Adrenal gland (tissue), 9 donors: ENCODE measurements at regions not wholly inside any gene's neighbourhood (a gene's known extent, or its start where the extent isn't known, plus 50 kb on each side); places are given as distances from the start of the nearest gene placed in this dataset.
"Not testable (repeated sequence)": the region's sequence is repeated elsewhere in the genome, so short reads cannot be mapped to it uniquely, and the experiment has no call there.

ENCODE experiments used
- DNase-seq, 7 donors: peaks; one replicate each; pipeline ENCODE4 v3.0.0-alpha.2; 2019 to 2020
- H3K27ac ChIP-seq, 5 donors: fragments of 200-600 bp; sonication (generic) in 4 of 5; 1 replicate in 3 of 5; 2 replicates in 2 of 5; pipeline versions ENCODE4 v1.5.1 to v1.8.0; 2016 to 2020; ENCODE audit warnings: mild to moderate bottlenecking in 1 of 5
- H3K27me3 ChIP-seq: fragments of 200-600 bp; 2 replicates; pipeline ENCODE4 v1.8.0; 2021
- H3K36me3 ChIP-seq, 2 donors: fragments of 200-600 bp; replicated peaks in 1 of 2; 1 replicate in 1 of 2; 2 replicates in 1 of 2; pipeline versions ENCODE4 v1.5.1 to v1.8.0; 2018 to 2022
- H3K4me1 ChIP-seq, 2 donors: fragments of 200-600 bp; replicated peaks in 1 of 2; 1 replicate in 1 of 2; 2 replicates in 1 of 2; pipeline versions ENCODE4 v1.5.1 to v1.8.0; 2018 to 2021
- H3K4me3 ChIP-seq, 4 donors: fragments of 200-600 bp; sonication (generic) in 3 of 4; one replicate each; pipeline ENCODE4 v1.5.1; 2016 to 2018
- H3K9me3 ChIP-seq, 3 donors: fragments of 200-600 bp; sonication (generic) in 1 of 3; replicated peaks in 1 of 3; 1 replicate in 2 of 3; 2 replicates in 1 of 3; pipeline versions ENCODE4 v1.5.1 to v1.8.0; 2016 to 2021
- CTCF ChIP-seq, 6 experiments: fragments of 450-650 bp in 4 of 6; fragments of 200-600 bp in 2 of 6; sonication (generic) in 1 of 6; IDR thresholded peaks; 1 replicate in 5 of 6; 2 replicates in 1 of 6; pipeline versions ENCODE4 v1.5.1 to v1.8.0; 2016 to 2021; ENCODE audit warnings: antibody characterized with exemption in 6 of 6, mild to moderate bottlenecking in 2 of 6, moderate library complexity in 1 of 6
- POLR2A ChIP-seq, 2 donors: fragments of 450-650 bp; IDR thresholded peaks; one replicate each; pipeline ENCODE4 v1.6.1; 2017; ENCODE audit warnings: antibody characterized with exemption in 2 of 2, mild to moderate bottlenecking in 2 of 2, moderate library complexity in 1 of 2
- WGBS, 4 donors: extraction: QIAGEN DNeasy Blood & Tissue Kit in 2 of 4; methylation state at CpG; one replicate each; pipeline versions ENCODE4 v1.1.5 to v1.1.7; 2013 to 2017; 5-methylcytosine and 5-hydroxymethylcytosine counted together
- intact Hi-C, 2 donors: fragments of 100-400 bp; cut with DNase I; formaldehyde crosslinking; loops; one replicate each; pipeline versions ENCODE4 v1.14.1 to v1.15.0; 2022 to 2023
- donor health status: healthy with polysubstance abuse.
- donor health status: Bipolar disorder and iron deficiency.
- donor health status: DM: yes; HTN: yes; CAD: no.
- donor health status: DM: no; HTN: no; CAD: no.
- donor health status: DM: no; HTN: no; CAD: no.

GRCh38 chr2:131665716-131666115 lies 138.0 kb downstream of the CCDC74A start:
- H3K4me1 ChIP-seq = peaks cover 8 to 18% of the 10 kb centered on the region in 2 donors
- H3K9me3 ChIP-seq, H3K36me3 ChIP-seq, H3K4me3 ChIP-seq, H3K27me3 ChIP-seq, intact Hi-C loops, H3K27ac ChIP-seq, DNase-seq: not testable (repeated sequence)
- WGBS, 4 donors = 42 to 48% (median 44%) methylated on average over 3 of the region's 3 CpGs

DNA sequence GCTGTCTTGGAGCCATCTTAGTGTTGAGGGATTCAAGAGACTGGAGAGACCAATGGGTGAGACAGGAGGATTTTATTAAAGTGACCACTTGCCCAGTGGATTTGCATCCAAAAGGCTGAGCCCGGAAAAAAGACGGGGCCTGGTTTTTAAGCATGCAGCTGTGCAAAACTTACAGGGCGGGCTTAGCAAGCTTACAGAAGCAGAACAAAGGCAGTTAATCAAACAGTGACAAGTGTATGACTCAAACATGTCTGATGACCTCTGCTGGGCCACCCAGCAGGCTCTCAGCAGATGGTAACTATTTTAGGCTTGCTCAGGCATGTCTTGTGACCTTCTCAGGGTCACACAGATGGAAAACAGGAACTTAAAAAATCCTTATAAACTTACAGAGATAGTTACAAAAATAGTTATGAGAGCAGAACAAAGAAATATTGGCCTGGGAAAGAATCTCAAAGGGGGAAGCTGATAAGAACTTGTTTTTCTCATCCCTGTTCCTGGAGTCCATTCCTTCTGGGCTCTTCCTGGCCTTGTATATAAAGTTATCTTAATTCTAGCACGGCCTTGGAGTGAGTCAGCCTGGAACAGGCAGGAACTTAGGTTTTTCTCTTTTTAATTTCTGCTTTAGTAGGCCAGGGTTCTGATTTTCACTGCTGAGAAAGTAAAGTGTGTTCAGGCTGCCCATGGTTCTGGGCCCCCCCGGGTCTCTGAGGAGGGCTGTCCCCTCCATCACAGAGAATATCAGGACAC lies 141.3 kb downstream of the CCDC74A start:
- peak; percentile 50 to 87 (median 76) for DNase-seq
- peaks cover 22 to 35% of the 10 kb centered on the region in 2 donors for H3K4me1 ChIP-seq
- H3K4me3 ChIP-seq, H3K9me3 ChIP-seq, intact Hi-C loops, H3K36me3 ChIP-seq, H3K27me3 ChIP-seq: not testable (repeated sequence)
- peak overlapping the region; percentile 38 to 92 (median 88) for H3K27ac ChIP-seq
- WGBS, 4 donors = 15 to 27% (median 17%) methylated on average over 5 of the region's 5 CpGs

DNA sequence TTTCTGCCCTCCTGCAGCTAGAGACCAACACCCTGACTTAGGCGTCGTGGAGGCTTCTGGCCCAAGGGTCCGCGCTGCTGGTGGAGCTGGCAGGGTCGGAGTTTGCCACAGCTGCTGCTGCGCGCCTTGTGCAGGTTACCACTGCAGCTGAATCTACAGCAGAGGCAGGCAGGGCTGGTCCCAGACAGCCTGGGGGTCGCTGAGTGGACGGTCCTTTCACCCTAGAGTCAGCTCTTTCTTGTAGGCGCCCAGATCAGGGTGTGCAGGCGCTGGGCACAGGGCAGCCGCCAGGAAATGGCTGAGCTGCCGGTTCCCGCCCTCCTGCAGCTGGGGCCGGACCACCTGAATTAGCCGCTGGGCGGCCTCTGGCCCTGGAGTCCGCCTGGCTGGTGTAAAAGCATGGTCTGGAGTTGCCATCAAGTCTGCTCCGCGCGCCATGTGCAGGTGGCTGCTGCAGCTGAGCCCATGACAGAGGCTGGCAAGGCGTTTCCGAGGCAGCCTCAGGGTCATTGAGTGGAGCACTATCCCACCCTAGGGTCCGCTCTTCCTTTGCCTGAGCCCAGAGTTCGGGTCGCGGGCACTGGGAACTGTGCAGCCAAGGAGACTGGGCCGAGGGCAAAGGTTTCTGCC lies 144.3 kb downstream of the CCDC74A start:
- WGBS, 4 donors = 64 to 80% (median 79%) methylated on average over 18 to 28 of the region's 28 CpGs; no CpG with 5 or more reads in 1 of the 4 donors
- not testable (repeated sequence) for H3K4me3 ChIP-seq

DNA sequence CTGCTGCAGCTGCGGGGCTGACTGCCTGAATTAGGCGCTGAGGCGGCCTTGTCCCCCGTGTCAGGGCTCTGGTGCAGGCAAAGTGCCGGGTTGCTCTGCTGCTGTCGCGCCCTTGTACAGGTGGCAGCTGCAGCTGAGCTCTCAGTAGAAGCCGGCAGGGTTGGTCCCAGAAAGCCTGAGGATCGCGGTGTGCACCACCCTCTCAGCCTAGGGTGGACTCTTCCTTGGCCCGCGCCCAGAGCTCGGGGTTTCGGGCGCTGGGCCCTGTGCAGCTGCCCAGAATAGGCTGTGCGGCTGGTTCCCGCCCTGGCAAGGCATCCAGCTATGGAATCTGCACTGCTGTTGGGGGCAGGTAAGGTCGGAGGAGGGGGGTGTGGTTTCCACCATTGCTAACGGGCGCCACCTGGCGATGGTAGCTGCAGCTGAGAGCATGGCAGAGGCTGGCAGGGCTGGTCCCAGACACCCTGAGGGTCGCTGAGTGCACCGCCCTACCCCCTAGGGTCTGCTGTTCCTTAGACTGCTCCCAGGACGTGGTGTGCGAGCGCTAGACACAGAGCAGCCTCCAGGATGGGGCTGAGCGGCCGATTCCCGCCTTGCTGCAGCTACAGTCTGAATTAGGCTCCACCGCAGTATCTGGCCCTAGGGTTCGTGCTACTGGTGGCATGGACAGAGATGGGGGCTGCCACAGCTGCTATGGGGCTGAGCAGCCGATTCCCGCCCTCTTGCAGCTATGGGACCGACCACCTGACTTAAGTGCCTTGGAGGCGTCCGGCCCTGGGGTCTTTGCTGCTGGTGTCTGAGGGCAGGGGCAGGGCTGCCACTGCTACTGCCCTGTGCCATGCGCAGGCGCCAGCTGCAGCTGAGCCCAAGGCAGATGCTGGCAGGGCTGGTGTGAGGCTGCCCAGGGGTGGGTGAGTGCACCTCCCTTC lies 145.0 kb downstream of the CCDC74A start:
- H3K27ac ChIP-seq, H3K36me3 ChIP-seq, H3K9me3 ChIP-seq, H3K27me3 ChIP-seq: not testable (repeated sequence)
- WGBS, 4 donors = 14 to 17% (median 14%) methylated on average over 13 to 38 of the region's 38 CpGs; no CpG with 5 or more reads in 1 of the 4 donors
- DNase-seq = peak; percentile 69 to 91 (median 83)
- peak; percentile 41 to 77 (median 64) for TF ChIP-seq CTCF (IDR thresholded peaks at IDR 0.05)
- Histone ChIP-seq H3K4me1 (peaks cover 22 to 38% of the 10 kb centered on the region in 2 donors), H3K4me3 (peak overlapping the region in 1 of 4 donors; percentile 48)
- intact Hi-C loops = loop anchor here in 1 of 2 donors (5.0 kb wide), 2 partner anchors 180 to 260 kb away; partner anchors contain the start of gene MZT2A

More for the DNA sequence above, 144.3 kb downstream of the CCDC74A start:
- intact Hi-C loops = loop anchor here in 1 of 2 donors (5.0 kb wide), 2 partner anchors 180 to 260 kb away; partner anchors contain the start of gene MZT2A
- H3K9me3 ChIP-seq, H3K27ac ChIP-seq, H3K27me3 ChIP-seq, H3K36me3 ChIP-seq: not testable (repeated sequence)
- peak in 1 of 7 donors; percentile 15 for DNase-seq
- peaks cover 22 to 40% of the 10 kb centered on the region in 2 donors for H3K4me1 ChIP-seq

DNA sequence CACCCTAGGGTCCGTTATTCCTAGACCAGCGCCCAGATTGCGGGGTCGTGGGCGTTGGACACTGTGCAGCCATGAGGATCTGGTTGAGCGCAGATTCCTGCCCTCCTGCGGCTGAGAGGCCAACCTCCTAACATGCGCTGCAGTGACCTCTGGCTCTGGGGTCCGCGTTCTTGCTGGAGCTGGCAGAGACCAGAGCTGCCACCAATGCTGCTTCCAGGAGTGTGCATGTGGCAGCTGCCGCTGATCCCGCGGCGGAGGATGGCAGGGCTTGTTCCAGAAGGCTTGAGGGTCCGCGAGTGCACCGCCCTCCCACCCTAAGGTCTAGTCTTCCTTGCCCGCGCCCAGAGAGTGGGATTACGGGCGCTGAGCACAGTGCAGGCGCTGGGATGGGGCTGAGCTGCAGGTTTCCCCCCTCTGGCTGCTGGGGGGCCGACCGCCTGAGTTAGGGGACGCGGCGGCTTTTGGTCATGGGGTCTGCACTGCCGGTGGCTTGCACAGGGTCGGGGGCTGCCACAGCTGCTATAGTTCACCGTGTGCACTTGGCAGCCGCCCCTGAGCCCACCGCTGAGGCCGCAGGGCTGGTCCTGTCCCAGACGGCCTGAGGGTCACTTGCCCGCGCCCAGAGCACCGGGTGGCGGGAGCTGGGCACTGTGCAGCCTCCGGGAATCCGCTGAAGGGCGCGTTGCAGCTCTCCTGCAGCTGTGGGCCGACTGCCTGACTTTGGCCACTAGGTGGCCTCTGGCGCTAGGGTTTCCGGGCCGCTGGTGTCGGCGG lies 145.9 kb downstream of the CCDC74A start:
- H3K36me3 ChIP-seq = no peaks in the 10 kb centered on the region
- peaks cover 22 to 30% of the 10 kb centered on the region in 2 donors for H3K4me1 ChIP-seq
- H3K9me3 ChIP-seq = peaks cover 0 to 2% (median 0%) of the 10 kb centered on the region in 3 donors
- no peaks in the 10 kb centered on the region for H3K27me3 ChIP-seq
- intact Hi-C loops = loop anchor here in 1 of 2 donors (5.0 kb wide), 2 partner anchors 181 to 261 kb away; partner anchors contain the start of gene MZT2A
- no peak for TF ChIP-seq POLR2A (IDR thresholded peaks at IDR 0.05)
- peak; percentile 72 to 94 (median 88) for TF ChIP-seq CTCF (IDR thresholded peaks at IDR 0.05)
- no peak overlapping the region for H3K27ac ChIP-seq
- 10 to 15% (median 13%) methylated on average over 25 to 48 of the region's 48 CpGs; no CpG with 5 or more reads in 1 of the 4 donors for WGBS, 4 donors
- H3K4me3 ChIP-seq = peak overlapping the region in 1 of 4 donors; percentile 48
- DNase-seq = peak; percentile 81 to 92 (median 87)
